ENCODE measurements at regions not wholly inside any gene's neighbourhood (a gene's known extent, or its start where the extent isn't known, plus 50 kb on each side); places are given as distances from the start of the nearest gene placed in this dataset.
"Not testable (repeated sequence)": the region's sequence is repeated elsewhere in the genome, so short reads cannot be mapped to it uniquely, and the experiment has no call there.

- TF ChIP-seq, protein P1, sequence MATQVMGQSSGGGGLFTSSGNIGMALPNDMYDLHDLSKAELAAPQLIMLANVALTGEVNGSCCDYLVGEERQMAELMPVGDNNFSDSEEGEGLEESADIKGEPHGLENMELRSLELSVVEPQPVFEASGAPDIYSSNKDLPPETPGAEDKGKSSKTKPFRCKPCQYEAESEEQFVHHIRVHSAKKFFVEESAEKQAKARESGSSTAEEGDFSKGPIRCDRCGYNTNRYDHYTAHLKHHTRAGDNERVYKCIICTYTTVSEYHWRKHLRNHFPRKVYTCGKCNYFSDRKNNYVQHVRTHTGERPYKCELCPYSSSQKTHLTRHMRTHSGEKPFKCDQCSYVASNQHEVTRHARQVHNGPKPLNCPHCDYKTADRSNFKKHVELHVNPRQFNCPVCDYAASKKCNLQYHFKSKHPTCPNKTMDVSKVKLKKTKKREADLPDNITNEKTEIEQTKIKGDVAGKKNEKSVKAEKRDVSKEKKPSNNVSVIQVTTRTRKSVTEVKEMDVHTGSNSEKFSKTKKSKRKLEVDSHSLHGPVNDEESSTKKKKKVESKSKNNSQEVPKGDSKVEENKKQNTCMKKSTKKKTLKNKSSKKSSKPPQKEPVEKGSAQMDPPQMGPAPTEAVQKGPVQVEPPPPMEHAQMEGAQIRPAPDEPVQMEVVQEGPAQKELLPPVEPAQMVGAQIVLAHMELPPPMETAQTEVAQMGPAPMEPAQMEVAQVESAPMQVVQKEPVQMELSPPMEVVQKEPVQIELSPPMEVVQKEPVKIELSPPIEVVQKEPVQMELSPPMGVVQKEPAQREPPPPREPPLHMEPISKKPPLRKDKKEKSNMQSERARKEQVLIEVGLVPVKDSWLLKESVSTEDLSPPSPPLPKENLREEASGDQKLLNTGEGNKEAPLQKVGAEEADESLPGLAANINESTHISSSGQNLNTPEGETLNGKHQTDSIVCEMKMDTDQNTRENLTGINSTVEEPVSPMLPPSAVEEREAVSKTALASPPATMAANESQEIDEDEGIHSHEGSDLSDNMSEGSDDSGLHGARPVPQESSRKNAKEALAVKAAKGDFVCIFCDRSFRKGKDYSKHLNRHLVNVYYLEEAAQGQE (IDR thresholded peaks at IDR 0.05; ENCODE audit: insufficient replicate concordance, low read depth), result no peak
- no peak for TF ChIP-seq CTCF (IDR thresholded peaks at IDR 0.05; ENCODE audit: insufficient read depth, low read length)
- no peak for TF ChIP-seq SPI1 (IDR thresholded peaks at IDR 0.05; ENCODE audit: borderline replicate concordance, low read depth)
- no peak for TF ChIP-seq POLR2AphosphoS5 (IDR thresholded peaks at IDR 0.05; ENCODE audit: low read depth)
- no peak for TF ChIP-seq GABPA (IDR thresholded peaks at IDR 0.05; ENCODE audit: low read depth)
- H3K27ac ChIP-seq (replicated peaks), result no peak overlapping the region
- H3K4me3 ChIP-seq (replicated peaks; ENCODE audit: insufficient read depth, low read length), result no peak overlapping the region
- DNase-seq (ENCODE audit: low read depth in 1 of 2, low spot score in 1 of 2), result no peak
- H3K27me3 ChIP-seq (ENCODE audit: insufficient read depth, poor library complexity, severe bottlenecking), result no peaks in the 10 kb centered on the region
Observed at GRCh38 chr1:195733408-195733807, 874.8 kb downstream of the KCNT2 start.

GRCh38 chr1:195731385-195731784, 876.9 kb downstream of the KCNT2 start:
- H3K27me3 ChIP-seq (ENCODE audit: insufficient read depth, poor library complexity, severe bottlenecking), result no peaks in the 10 kb centered on the region
- DNase-seq (ENCODE audit: low read depth in 1 of 2, low spot score in 1 of 2), result no peak
- no peak overlapping the region for H3K27ac ChIP-seq (replicated peaks)
- no peak overlapping the region for H3K4me3 ChIP-seq (replicated peaks; ENCODE audit: insufficient read depth, low read length)
- TF ChIP-seq, protein P1 (IDR thresholded peaks at IDR 0.05; ENCODE audit: insufficient replicate concordance, low read depth), result no peak
- TF ChIP-seq GABPA (IDR thresholded peaks at IDR 0.05; ENCODE audit: low read depth), result no peak
- TF ChIP-seq CTCF (IDR thresholded peaks at IDR 0.05; ENCODE audit: insufficient read depth, low read length), result no peak
- TF ChIP-seq POLR2AphosphoS5 (IDR thresholded peaks at IDR 0.05; ENCODE audit: low read depth), result no peak
- no peak for TF ChIP-seq SPI1 (IDR thresholded peaks at IDR 0.05; ENCODE audit: borderline replicate concordance, low read depth)

GRCh38 chr1:195723796-195724194, 884.4 kb downstream of the KCNT2 start:
- no peak for TF ChIP-seq SPI1 (IDR thresholded peaks at IDR 0.05; ENCODE audit: borderline replicate concordance, low read depth)
- TF ChIP-seq GABPA (IDR thresholded peaks at IDR 0.05; ENCODE audit: low read depth), result no peak
- TF ChIP-seq, protein P1 (IDR thresholded peaks at IDR 0.05; ENCODE audit: insufficient replicate concordance, low read depth), result no peak
- no peak for TF ChIP-seq CTCF (IDR thresholded peaks at IDR 0.05; ENCODE audit: insufficient read depth, low read length)
- TF ChIP-seq POLR2AphosphoS5 (IDR thresholded peaks at IDR 0.05; ENCODE audit: low read depth), result no peak
- no peak for DNase-seq (ENCODE audit: low read depth in 1 of 2, low spot score in 1 of 2)
- Histone ChIP-seq H3K27ac (replicated peaks) (no peak overlapping the region), H3K4me3 (replicated peaks; ENCODE audit: insufficient read depth, low read length) (no peak overlapping the region), H3K27me3 (ENCODE audit: insufficient read depth, poor library complexity, severe bottlenecking) (no peaks in the 10 kb centered on the region)

DNA sequence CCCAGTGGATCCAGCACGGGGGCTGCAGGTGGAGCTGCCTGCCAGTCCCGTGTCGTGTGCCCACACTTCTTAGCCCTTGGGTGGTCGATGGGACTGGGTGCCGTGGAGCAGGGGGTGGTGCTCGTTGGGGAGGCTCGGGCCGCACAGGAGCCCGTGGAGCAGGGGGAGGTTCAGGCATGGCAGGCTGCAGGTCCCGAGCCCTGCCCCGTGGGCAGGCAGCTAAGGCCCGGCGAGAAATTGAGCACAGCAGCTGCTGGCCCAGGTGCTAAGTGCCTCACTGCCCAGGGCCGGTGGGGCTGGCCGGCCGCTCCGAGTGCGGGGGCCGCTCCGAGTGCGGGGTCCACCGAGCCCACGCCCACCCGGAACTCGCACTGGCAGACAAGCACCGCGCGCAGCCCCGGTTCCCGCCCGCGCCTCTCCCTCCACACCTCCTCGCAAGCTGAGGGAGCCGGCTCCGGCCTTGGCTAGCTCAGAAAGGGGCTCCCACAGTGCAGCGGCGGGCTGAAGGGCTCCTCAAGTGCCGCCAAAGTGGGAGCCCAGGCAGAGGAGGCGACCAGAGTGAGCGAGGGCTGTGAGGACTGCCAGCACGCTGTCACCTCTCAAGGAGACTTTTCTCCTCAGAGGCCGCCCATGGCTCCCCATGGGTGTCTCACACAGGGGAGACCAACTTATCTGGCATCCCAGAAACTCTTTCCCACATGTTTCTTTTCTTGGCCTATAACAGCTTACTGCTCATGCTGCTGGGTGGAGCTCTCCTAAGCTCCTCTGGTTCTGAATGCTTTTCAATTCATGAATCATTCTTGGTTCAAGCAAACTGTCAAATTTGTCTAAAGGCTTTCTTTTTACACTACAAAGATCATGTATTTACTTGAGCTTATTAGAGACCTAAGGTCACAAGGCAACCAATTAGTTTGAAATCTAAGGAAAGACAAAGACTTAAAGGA, 885.1 kb downstream of the KCNT2 start:
- not testable (repeated sequence) for H3K27ac ChIP-seq (replicated peaks); H3K27me3 ChIP-seq (ENCODE audit: insufficient read depth, poor library complexity, severe bottlenecking); H3K4me3 ChIP-seq (replicated peaks; ENCODE audit: insufficient read depth, low read length); DNase-seq (ENCODE audit: low read depth in 1 of 2, low spot score in 1 of 2)

DNA sequence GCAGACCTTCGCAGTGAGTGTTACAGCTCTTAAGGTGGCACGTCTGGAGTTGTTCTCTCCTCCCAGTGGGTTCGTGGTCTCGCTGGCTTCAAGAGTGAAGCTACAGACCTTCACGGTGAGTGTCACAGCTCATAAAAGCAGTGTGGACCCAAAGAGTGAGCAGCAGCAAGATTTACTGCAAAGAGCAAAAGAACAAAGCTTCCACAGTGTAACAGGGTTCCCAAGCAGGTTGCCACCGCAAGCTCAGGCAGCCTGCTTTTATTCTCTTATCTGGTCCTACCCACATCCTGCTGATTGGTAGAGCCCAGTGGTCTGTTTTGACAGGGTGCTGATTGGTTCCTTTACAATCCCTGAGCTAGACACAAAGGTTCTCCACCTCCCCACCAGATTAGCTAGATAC, 886.1 kb downstream of the KCNT2 start:
- not testable (repeated sequence) for H3K27ac ChIP-seq (replicated peaks); H3K4me3 ChIP-seq (replicated peaks; ENCODE audit: insufficient read depth, low read length); DNase-seq (ENCODE audit: low read depth in 1 of 2, low spot score in 1 of 2); H3K27me3 ChIP-seq (ENCODE audit: insufficient read depth, poor library complexity, severe bottlenecking)

Data from HL-60 (cell line).